Right ventricle myocardium inferior (tissue), 1 donor: ENCODE measurements at regions not wholly inside any gene's neighbourhood (a gene's known extent, or its start where the extent isn't known, plus 50 kb on each side); places are given as distances from the start of the nearest gene placed in this dataset.

ENCODE experiments used
- ATAC-seq: fragments of 200-7000 bp; cut with Tn5 transposase; one replicate; pipeline ENCODE4 v1.9.1; 2020; ENCODE audit warnings: mild to moderate bottlenecking, moderate library complexity
- DNase-seq: peaks from one replicate; pipeline ENCODE4 v3.0.0; 2021; ENCODE audit errors: missing footprints
- intact Hi-C: fragments of 100-400 bp; cut with DNase I; formaldehyde crosslinking; loops from one replicate; pipeline ENCODE4 v1.11.0; 2022
- donor health status: DM: no; HTN: yes; CAD: no; lungs with severe emphysema.

- DNase-seq (no peak), ATAC-seq (no peak)
- intact Hi-C loops, result no loop called here
These were observed 181.3 kb downstream of the CCDC59 start for GRCh38 chr12:82176761-82177490.

DNA sequence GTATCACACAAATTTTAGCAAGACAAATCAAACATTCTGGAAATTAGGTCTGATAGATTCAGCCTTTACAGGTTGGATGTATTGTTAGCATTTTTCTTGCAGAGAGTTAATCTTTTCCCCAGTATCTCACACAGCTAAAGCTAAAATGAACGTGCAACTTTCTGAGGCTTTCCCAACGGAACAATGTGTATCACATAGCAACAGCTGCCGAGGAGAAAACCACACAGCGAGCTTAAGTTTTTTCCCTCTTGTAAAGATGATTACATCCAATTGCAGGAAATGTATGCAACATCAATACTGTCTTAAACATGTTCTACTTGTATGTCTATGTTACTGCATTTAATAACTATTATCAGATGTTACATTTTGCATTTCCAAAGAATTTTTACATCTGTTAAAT is 182.2 kb downstream of the CCDC59 start:
- no peak for DNase-seq
- intact Hi-C loops, result no loop called here
- no peak for ATAC-seq

- intact Hi-C loops, result no loop called here
- ATAC-seq (no peak), DNase-seq (no peak)
These were observed 183.3 kb downstream of the CCDC59 start for GRCh38 chr12:82174936-82175335.

DNA sequence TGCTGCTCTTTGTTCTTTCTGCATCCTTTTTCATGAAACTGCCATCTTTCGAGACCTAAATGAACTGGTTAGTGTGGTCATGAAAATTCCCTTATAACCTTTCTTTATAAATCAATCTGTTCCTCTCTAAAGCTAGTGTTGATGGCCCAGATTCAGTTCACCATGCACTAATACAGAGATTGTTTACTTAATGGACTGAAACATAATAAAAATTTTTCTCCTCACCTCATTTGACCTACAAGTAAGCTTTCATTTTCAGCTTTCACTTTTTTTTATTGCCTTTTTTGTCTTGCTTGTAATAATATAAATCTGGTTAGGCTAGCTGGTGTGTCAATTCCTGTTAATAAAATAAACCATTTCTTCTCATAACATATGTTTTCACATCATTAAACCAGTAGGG is 183.8 kb downstream of the CCDC59 start:
- DNase-seq (no peak), ATAC-seq (no peak)
- intact Hi-C loops, result no loop called here

DNA sequence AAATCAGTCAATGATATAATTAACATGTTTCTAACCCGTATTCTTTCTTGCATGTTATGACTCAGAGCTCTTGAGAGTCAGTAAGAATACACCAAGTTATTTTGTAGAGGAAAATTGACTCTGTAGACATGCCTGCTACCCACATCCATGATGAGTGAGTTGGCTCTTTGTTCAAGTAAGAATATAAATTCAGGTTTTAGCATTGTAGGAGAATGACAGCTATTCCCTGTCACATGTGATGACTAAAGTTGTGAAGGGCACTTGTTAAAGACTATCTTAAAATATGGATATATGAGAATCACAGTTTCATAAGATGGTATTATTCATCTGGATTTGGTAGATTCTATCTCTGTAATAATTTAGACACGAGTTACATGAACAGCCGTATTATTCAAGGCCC is 209.1 kb downstream of the CCDC59 start:
- DNase-seq (no peak), ATAC-seq (no peak)
- intact Hi-C loops, result no loop called here

- DNase-seq (no peak), ATAC-seq (no peak)
- intact Hi-C loops, result no loop called here
These were observed 211.4 kb downstream of the CCDC59 start for GRCh38 chr12:82146740-82147139.

DNA sequence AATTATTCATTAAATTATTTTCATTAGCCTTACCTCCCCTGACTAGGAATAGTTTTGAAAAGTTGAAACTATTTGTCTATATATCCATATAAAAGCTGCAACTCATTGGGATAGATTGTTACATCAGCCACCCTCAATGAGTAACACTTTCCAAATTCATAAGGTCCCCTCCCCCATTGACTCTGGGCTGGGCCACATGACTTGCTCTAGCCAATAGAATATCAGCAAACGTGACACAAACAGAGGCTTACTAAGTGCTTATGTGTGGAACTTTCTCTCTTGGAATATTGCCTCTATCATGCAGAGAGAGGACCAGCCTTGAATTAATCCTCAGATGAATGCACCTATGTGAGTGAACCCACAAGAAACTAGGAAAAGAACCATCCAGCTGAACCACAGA is 213.7 kb downstream of the CCDC59 start:
- no peak for ATAC-seq

GRCh38 chr12:82132390-82132789 is 225.8 kb downstream of the CCDC59 start:
- intact Hi-C loops, result no loop called here
- DNase-seq (no peak), ATAC-seq (no peak)

More for the DNA sequence above, 213.7 kb downstream of the CCDC59 start:
- intact Hi-C loops, result no loop called here
- no peak for DNase-seq

- DNase-seq, result no peak
- ATAC-seq, result no peak
- intact Hi-C loops, result no loop called here
These were observed 227.4 kb downstream of the CCDC59 start for GRCh38 chr12:82130762-82131161.

- intact Hi-C loops, result no loop called here
- DNase-seq, result no peak
- no peak for ATAC-seq
These were observed 233.3 kb downstream of the CCDC59 start for GRCh38 chr12:82124711-82125380.

- ATAC-seq (no peak), DNase-seq (no peak)
- intact Hi-C loops, result no loop called here
These were observed 236.6 kb downstream of the CCDC59 start for GRCh38 chr12:82121545-82121944.

- ATAC-seq, result no peak
- intact Hi-C loops, result no loop called here
- no peak for DNase-seq
These were observed 237.3 kb downstream of the CCDC59 start for GRCh38 chr12:82120901-82121300.

GRCh38 chr12:82109243-82109642 is 248.9 kb downstream of the CCDC59 start:
- no peak for ATAC-seq
- intact Hi-C loops, result no loop called here
- no peak for DNase-seq

DNA sequence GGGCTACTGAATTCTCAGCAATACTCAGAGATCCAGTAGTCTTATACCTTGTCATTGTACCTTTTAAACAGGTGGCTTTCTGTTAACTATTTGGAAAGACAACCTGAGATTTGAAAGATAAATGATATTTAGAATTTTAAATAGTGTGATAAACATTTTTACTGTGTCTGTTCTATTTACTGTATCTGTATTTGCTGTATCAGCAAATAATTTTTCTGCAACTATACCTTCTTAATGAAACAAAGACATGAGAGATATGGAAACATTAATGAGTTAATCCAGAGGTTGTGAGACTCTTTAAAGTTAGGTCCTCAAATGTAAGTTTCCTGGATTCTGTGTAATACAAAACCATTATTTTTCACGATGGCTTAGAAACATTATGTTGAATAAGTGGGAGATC is 249.6 kb downstream of the CCDC59 start:
- no peak for ATAC-seq
- intact Hi-C loops, result no loop called here
- DNase-seq, result no peak

DNA sequence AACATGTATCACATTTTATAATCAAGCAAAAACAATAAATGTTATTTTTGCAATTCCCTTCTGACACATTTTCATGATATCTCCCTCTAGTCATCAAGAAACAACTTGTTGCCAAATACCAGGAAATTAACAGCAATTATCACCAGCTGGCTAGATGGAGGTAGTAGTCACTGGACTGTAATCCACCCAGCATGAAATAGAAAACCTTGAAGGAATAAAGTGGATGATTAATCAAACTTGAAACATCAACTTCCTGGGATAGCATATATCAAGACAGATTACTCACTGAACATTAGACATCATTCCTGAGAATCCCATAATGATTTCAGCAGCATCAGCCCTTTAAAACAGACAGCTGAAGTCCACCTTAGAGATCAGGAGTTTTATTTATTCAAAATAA is 259.0 kb downstream of the CCDC59 start:
- ATAC-seq (no peak), DNase-seq (no peak)
- intact Hi-C loops, result no loop called here

GRCh38 chr12:82097877-82098276 is 260.3 kb downstream of the CCDC59 start:
- intact Hi-C loops, result no loop called here
- ATAC-seq, result no peak
- DNase-seq, result no peak

GRCh38 chr12:82097438-82097837 is 260.7 kb downstream of the CCDC59 start:
- intact Hi-C loops, result no loop called here

DNA sequence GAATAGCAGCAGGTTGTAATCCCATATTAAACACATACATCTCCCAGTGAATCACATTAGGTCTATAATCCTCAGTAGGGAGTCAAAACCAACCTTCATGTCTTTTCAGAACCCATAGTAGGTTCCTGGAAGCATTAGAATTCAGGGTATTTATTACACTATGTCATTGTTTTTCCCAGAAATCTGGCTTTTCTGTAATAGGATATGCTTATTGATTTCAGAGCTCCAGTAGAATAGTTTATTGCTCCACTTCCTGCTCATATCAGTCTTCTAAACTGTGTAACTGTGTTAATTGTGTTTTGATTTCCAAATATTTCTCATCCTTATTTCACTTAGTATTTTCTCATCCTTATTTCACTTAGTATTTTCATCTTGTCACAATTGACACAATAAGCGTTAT is 268.0 kb downstream of the CCDC59 start:
- ATAC-seq (no peak), DNase-seq (no peak)
- intact Hi-C loops, result no loop called here

More at GRCh38 chr12:82097438-82097837, 260.7 kb downstream of the CCDC59 start:
- ATAC-seq (no peak), DNase-seq (no peak)

- DNase-seq (no peak), ATAC-seq (no peak)
- intact Hi-C loops, result no loop called here
These were observed 268.6 kb downstream of the CCDC59 start for GRCh38 chr12:82089369-82090121.

DNA sequence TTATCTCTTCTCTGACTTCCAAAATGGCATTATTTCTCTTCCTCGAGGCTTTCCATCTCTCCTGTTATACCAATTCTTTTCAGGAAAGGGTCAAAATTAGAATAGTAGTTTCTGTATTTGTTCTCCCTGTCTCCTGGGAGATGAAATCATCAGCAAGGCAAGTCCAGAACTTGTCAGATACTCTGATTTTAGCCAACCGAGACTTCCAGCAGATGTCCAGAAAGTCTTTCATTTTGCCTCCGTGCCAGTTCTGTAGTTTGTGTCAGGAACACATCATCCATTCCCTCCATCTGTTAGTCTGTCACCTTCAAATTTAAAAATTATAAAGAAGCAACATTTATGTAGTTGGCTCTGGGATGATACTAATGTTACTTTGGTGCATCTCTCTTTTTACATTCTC is 275.7 kb downstream of the CCDC59 start:
- intact Hi-C loops, result no loop called here
- ATAC-seq (no peak), DNase-seq (no peak)
